GM18951 (cell line): ENCODE measurements at regions not wholly inside any gene's neighbourhood (a gene's known extent, or its start where the extent isn't known, plus 50 kb on each side); places are given as distances from the start of the nearest gene placed in this dataset.
"Not testable (repeated sequence)": the region's sequence is repeated elsewhere in the genome, so short reads cannot be mapped to it uniquely, and the experiment has no call there.

Source experiments
- POLR2A ChIP-seq: IDR thresholded peaks from 4 replicates; pipeline ENCODE4 v1.6.1; 2011; ENCODE audit warnings: mild to moderate bottlenecking; ENCODE audit not compliant: insufficient read length, insufficient read depth; ENCODE audit errors: extremely low read depth
- in situ Hi-C: fragments of 300-500 bp; cut with MboI; formaldehyde crosslinking; loops from one replicate; pipeline ENCODE4 v1.12.0; 2022; ENCODE audit warnings: low sequenced_read_pairs, mixed read lengths, inconsistent platforms; ENCODE audit not compliant: unreplicated experiment

DNA sequence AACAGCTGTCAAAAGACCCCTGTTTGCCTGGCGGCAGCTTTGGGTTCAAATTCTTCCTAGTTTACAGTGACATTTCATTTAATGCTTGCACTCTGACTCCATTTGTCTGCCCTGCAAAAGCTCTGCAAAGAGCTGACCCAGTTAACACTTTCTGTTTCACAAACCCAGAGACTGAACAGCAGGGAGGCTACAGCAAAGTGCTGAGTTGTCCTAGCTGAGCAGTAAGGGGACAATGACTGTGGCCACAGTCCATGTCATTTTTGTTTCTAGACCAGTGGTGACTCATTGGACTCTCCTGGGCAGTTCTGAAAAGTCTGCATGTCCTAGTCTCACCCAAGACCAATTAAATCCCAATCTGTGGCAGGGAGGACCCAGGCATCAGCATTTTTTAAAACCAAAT, 994.8 kb upstream of the WWC1 start:
- in situ Hi-C loops = no loop called here
- no peak for TF ChIP-seq POLR2A

DNA sequence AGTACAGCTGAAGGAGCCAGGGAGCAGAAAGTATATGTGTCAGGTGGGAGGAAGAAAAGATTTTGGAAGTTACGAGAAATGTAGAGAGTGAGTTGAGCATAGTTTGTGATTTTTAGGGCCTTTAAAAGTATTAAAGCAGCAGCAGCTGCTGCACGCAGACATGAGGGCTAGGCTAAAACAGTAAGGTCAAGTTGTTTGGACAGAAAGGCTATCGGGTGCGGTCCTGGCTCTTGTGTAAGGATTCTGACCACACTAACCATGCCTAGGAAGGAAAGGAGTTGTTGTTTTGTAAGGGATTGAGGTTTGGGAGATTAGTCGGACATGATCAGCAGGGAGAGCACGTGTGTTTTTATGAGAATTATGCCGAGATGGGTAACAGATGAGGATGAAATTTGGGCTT, 991.6 kb upstream of the WWC1 start:
- in situ Hi-C loops = not testable (repeated sequence)

GRCh38 chr5:167303582-167303981, 987.9 kb upstream of the WWC1 start:
- no peak for TF ChIP-seq POLR2A
- in situ Hi-C loops = no loop called here

- TF ChIP-seq POLR2A = no peak
Measured at GRCh38 chr5:167304834-167305469, 986.5 kb upstream of the WWC1 start.

DNA sequence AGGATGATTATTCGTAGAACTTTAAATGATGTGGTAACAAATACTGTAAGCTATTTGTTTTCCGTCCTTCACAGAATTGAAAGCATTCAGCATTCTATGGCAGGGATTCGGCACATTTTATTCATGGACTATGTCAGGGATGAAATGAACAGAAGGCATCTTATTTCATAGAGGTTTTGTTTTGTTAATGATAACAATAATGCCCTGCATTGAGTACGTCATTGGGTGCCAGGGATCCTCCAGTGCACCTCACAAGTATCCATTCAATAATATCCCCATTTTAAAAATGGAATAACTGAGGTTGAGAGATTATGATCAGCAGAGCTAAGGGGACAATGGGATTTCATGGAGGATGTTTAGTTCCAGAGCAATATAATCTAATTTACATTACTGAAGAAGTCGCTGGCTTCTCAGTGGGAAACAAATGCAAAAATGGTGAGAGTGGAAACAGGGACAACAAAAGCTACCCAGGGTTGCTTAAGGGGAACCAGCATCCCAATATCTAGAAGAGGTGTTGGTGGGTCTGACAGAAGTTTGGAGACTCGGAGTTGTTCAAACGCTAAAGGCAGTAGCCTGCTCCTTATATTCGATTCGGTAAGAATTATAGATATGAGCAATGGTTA, 985.7 kb upstream of the WWC1 start:
- TF ChIP-seq POLR2A = no peak
- in situ Hi-C loops = no loop called here

More at GRCh38 chr5:167304834-167305469, 986.5 kb upstream of the WWC1 start:
- in situ Hi-C loops = no loop called here

- TF ChIP-seq POLR2A = no peak
- in situ Hi-C loops = no loop called here
Measured at GRCh38 chr5:167307042-167307441, 984.4 kb upstream of the WWC1 start.

DNA sequence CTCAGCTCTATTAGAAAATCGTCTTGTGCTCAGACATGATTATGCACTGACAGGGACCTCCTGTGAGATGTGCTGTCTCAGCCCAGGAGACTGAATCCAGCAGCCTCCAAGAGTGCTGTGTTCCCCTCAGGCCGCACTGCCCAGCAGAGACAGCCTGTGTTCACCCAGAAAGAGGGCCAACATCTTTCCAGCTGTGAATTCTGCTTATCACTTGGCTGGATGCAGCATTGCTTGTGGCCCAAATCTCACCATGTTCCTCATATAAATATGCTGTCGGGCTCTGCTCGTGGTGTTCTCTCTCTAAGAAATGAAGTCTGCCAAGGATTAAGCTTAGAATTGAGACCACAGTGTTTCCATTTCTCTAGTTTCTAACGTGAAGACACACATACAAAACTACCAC, 983.0 kb upstream of the WWC1 start:
- in situ Hi-C loops = no loop called here
- no peak for TF ChIP-seq POLR2A

- in situ Hi-C loops = no loop called here
- TF ChIP-seq POLR2A = no peak
Measured at GRCh38 chr5:167309941-167310517, 981.4 kb upstream of the WWC1 start.

DNA sequence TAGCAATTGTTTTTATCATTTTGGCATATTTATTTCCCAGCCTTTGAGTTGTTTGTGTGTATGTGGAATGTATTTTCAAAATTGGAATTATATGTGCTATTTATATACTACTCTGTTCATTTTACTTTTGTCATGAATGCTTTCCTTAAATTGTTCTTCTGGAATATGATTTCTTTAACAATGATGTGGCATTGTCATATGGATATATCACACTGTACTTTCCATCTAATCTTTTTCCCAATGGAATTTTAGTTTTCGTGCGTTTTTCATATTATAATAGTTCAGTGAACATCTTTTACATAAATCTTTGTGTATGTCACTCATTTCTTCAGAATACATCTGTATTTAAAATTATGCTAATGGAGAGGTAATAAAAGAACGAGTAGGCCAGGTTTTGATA, 980.1 kb upstream of the WWC1 start:
- TF ChIP-seq POLR2A = no peak
- in situ Hi-C loops = no loop called here

GRCh38 chr5:167312225-167312624, 979.2 kb upstream of the WWC1 start:
- TF ChIP-seq POLR2A = no peak
- in situ Hi-C loops = no loop called here

- in situ Hi-C loops = no loop called here
- TF ChIP-seq POLR2A = no peak
Measured at GRCh38 chr5:167315762-167316161, 975.7 kb upstream of the WWC1 start.

DNA sequence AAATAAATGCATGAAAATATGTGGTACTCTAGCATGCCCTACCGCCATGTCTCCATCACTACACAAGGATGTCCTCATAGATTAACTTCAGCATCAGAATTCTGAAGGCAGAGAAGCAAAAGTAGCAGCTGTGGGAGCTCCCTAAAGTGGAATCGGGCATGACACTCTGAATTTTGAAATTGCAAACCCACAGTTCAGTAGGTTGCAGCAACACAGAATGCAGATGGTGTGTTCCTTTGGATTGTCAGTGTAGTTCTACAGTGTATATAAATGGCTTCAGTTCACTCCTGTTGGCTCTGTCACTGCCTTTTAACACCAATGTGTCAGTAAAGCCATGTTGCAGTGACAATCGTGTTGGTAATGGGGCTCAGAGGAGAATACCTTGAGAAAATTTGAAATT, 973.6 kb upstream of the WWC1 start:
- in situ Hi-C loops = no loop called here

GRCh38 chr5:167319243-167319642, 972.2 kb upstream of the WWC1 start:
- in situ Hi-C loops = no loop called here

More for the DNA sequence above, 973.6 kb upstream of the WWC1 start:
- no peak for TF ChIP-seq POLR2A

DNA sequence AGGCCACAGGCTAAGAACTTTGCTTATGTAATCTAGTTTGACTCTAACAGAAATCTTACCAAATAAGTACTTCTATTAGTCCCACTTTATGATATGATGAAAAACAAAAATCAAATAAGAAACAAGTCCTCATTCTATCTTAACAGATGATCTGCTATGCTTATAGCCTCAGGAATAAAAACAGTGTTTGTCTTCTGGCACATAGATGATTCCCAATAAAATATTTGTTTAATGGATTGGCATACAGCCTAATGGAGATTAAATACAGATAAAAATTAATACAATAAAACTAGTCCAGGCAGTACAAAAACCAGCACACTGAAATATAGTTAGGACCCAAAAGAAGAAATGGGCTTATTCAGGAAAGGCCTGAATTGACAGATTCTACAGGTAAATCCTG, 971.4 kb upstream of the WWC1 start:
- TF ChIP-seq POLR2A = no peak
- in situ Hi-C loops = no loop called here

More at GRCh38 chr5:167319243-167319642, 972.2 kb upstream of the WWC1 start:
- TF ChIP-seq POLR2A = no peak

DNA sequence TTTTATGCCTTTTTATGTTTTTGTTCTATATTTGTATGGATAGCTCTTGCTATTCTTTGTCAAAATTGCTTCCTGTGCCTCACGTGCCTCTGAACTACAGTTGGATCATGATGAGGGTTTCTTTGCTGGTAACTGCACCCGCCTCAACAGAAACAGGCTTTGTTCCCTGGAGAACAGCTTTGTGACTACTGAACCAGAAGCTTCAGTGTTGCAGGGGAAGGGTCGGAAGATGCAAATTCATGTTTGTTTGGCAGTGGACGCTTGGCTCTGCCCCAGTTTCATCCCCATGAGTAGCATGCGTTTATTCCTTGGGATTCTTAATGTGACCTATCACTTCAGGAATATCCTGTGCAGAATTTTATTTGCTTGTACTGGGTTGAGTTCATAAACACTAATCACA, 959.1 kb upstream of the WWC1 start:
- no peak for TF ChIP-seq POLR2A
- in situ Hi-C loops = no loop called here

- in situ Hi-C loops = no loop called here
- no peak for TF ChIP-seq POLR2A
Measured at GRCh38 chr5:167336161-167336560, 955.3 kb upstream of the WWC1 start.
